IMR-90 (cell line): ENCODE measurements at regions not wholly inside any gene's neighbourhood (a gene's known extent, or its start where the extent isn't known, plus 50 kb on each side); places are given as distances from the start of the nearest gene placed in this dataset.

Experiments
- ATAC-seq: fragments of 200-7000 bp; cut with Tn5 transposase; 2 replicates; pipeline ENCODE4 v1.9.1; 2020; ENCODE audit warnings: low read depth, mild to moderate bottlenecking, moderate library complexity
- BruUV-seq: library from RNA; stranded (reverse); fragments of 400-500 nt; replicated peaks from 2 replicates; lab custom pipeline; 2021; lab: Mats Ljungman, UMichigan
- CTCF ChIA-PET: fragments of 300-600 bp; formaldehyde crosslinking; extraction: SDS; loops from one replicate; lab custom pipeline; 2021; ENCODE audit warnings: antibody characterized with exemption; lab: Yijun Ruan, JAX
- POLR2A ChIA-PET: fragments of 300-600 bp; sonication (Branson Sonifier 250); formaldehyde crosslinking; loops from one replicate; lab custom pipeline; 2022; ENCODE audit warnings: antibody characterized with exemption; ENCODE audit not compliant: unreplicated experiment; lab: Charles Lee
- DNase-seq: peaks from one replicate; pipeline ENCODE4 v3.0.0; 2013
- H2AFZ ChIP-seq: replicated peaks from 2 replicates; pipeline ENCODE3; 2013; ENCODE audit warnings: low read length, mild to moderate bottlenecking; ENCODE audit not compliant: poor library complexity
- H2AK5ac ChIP-seq: 2 replicates; pipeline ENCODE4 v1.6.1; 2013; ENCODE audit warnings: low read depth, low read length, inconsistent platforms
- H2AK9ac ChIP-seq: replicated peaks from 2 replicates; pipeline ENCODE3; 2013; ENCODE audit warnings: mild to moderate bottlenecking, low read depth, low read length, moderate library complexity; ENCODE audit not compliant: poor library complexity
- H2BK120ac ChIP-seq: 2 replicates; pipeline ENCODE4 v1.6.1; 2013; ENCODE audit warnings: low read depth, low read length, inconsistent platforms
- H2BK15ac ChIP-seq: 3 replicates; pipeline ENCODE4 v1.6.1; 2013; ENCODE audit warnings: low read depth, low read length, inconsistent platforms
- H2BK20ac ChIP-seq: 2 replicates; pipeline ENCODE4 v1.6.1; 2013; ENCODE audit warnings: low read depth, mild to moderate bottlenecking, inconsistent platforms, low read length, moderate library complexity
- H2BK5ac ChIP-seq: 2 replicates; pipeline ENCODE4 v1.6.1; 2013; ENCODE audit warnings: mild to moderate bottlenecking, low read depth, low read length, inconsistent platforms; ENCODE audit not compliant: poor library complexity, severe bottlenecking
- H3K14ac ChIP-seq: replicated peaks from 2 replicates; pipeline ENCODE4 v1.6.1; 2013; ENCODE audit warnings: low read depth, low read length, inconsistent platforms
- H3K18ac ChIP-seq: 2 replicates; pipeline ENCODE4 v1.6.1; 2013; ENCODE audit warnings: low read depth, low read length, control low read depth
- H3K23ac ChIP-seq: 2 replicates; pipeline ENCODE4 v1.6.1; 2013; ENCODE audit warnings: low read depth, low read length, inconsistent platforms
- H3K27ac ChIP-seq: 2 replicates; pipeline ENCODE4 v1.5.1; 2013; ENCODE audit warnings: mild to moderate bottlenecking, control low read depth, low read length; ENCODE audit not compliant: insufficient read depth
- H3K27me3 ChIP-seq: 2 replicates; pipeline ENCODE4 v1.6.1; 2013; ENCODE audit warnings: low read length; ENCODE audit not compliant: control insufficient read depth, insufficient read depth
- H3K36me3 ChIP-seq: 2 replicates; pipeline ENCODE4 v1.6.1; 2013; ENCODE audit warnings: low read length, mixed read lengths; ENCODE audit not compliant: control insufficient read depth, insufficient read depth
- H3K4ac ChIP-seq: 2 replicates; pipeline ENCODE4 v1.6.1; 2013; ENCODE audit warnings: low read depth, low read length, inconsistent platforms
- H3K4me1 ChIP-seq: 2 replicates; pipeline ENCODE4 v1.6.1; 2013; ENCODE audit warnings: low read length, mixed read lengths; ENCODE audit not compliant: control insufficient read depth, insufficient read depth
- H3K4me2 ChIP-seq: 2 replicates; pipeline ENCODE4 v1.6.1; 2013; ENCODE audit warnings: low read depth, mild to moderate bottlenecking, control low read depth, low read length, moderate library complexity
- H3K4me3 ChIP-seq: 2 replicates; pipeline ENCODE4 v1.5.1; 2013; ENCODE audit warnings: low read depth, mild to moderate bottlenecking, control low read depth, low read length, moderate library complexity; ENCODE audit not compliant: insufficient read depth
- H3K56ac ChIP-seq: 2 replicates; pipeline ENCODE4 v1.6.1; 2013; ENCODE audit warnings: low read length, inconsistent platforms; ENCODE audit not compliant: insufficient read depth; ENCODE audit errors: extremely low read depth
- H3K79me1 ChIP-seq, 2 experiments: 2 replicates each; pipeline ENCODE4 v1.6.1; 2013; ENCODE audit warnings: low read length in 2 of 2, inconsistent platforms in 1 of 2, low read depth in 1 of 2
- H3K9ac ChIP-seq: 2 replicates; pipeline ENCODE4 v1.6.1; 2013; ENCODE audit warnings: low read depth, low read length, control low read depth
- H3K9me1 ChIP-seq: 2 replicates; pipeline ENCODE4 v1.6.1; 2013; ENCODE audit warnings: low read length, inconsistent platforms; ENCODE audit not compliant: insufficient read depth
- H3K9me3 ChIP-seq: 2 replicates; pipeline ENCODE4 v1.6.1; 2013; ENCODE audit warnings: low read length; ENCODE audit not compliant: control insufficient read depth, insufficient read depth
- H4K20me1 ChIP-seq: 2 replicates; pipeline ENCODE4 v1.6.1; 2013; ENCODE audit warnings: low read length, inconsistent platforms; ENCODE audit not compliant: insufficient read depth
- H4K5ac ChIP-seq: 2 replicates; pipeline ENCODE4 v1.6.1; 2013; ENCODE audit warnings: mild to moderate bottlenecking, low read depth, low read length, control low read depth
- H4K8ac ChIP-seq, 2 experiments: 2 replicates each; pipeline ENCODE4 v1.6.1; 2013; ENCODE audit warnings: low read depth in 2 of 2, low read length in 2 of 2, control low read depth in 1 of 2, inconsistent platforms in 1 of 2
- H4K91ac ChIP-seq: 2 replicates; pipeline ENCODE4 v1.6.1; 2013; ENCODE audit warnings: low read depth, low read length, inconsistent platforms; ENCODE audit not compliant: insufficient read depth
- CHD1 ChIP-seq: IDR thresholded peaks from 2 replicates; pipeline ENCODE4 v1.6.1; 2012; ENCODE audit warnings: low read depth, low read length, improper control_type of control experiment
- FOS ChIP-seq: fragments of 150-350 bp; IDR thresholded peaks from 2 replicates; pipeline ENCODE4 v1.6.1; 2016; ENCODE audit warnings: low read depth, low read length
- MXI1 ChIP-seq: IDR thresholded peaks from 2 replicates; pipeline ENCODE4 v1.6.1; 2012; ENCODE audit warnings: low read depth, mild to moderate bottlenecking, low read length, moderate library complexity, borderline replicate concordance
- NFE2L2 ChIP-seq: fragments of 150-350 bp; IDR thresholded peaks from 2 replicates; pipeline ENCODE4 v1.6.1; 2016; ENCODE audit warnings: low read depth, mild to moderate bottlenecking, low read length
- POLR2A ChIP-seq: IDR thresholded peaks from 2 replicates; pipeline ENCODE4 v1.6.1; 2012; ENCODE audit warnings: mild to moderate bottlenecking, low read depth, low read length
- RAD21 ChIP-seq: IDR thresholded peaks from 2 replicates; pipeline ENCODE4 v1.6.1; 2012; ENCODE audit warnings: low read length, improper control_type of control experiment
- RCOR1 ChIP-seq: IDR thresholded peaks from 2 replicates; pipeline ENCODE4 v1.6.1; 2012; ENCODE audit warnings: mild to moderate bottlenecking, low read length, improper control_type of control experiment; ENCODE audit not compliant: insufficient replicate concordance
- WGBS, 2 experiments: methylation state at CpG; one replicate each; pipeline versions ENCODE4 v1.1.5 to v1.1.7; 2013; ENCODE audit warnings: missing lambda C conversion rate in 2 of 2; ENCODE audit not compliant: insufficient read length in 1 of 2; ENCODE audit errors: extremely low coverage in 2 of 2; 5-methylcytosine and 5-hydroxymethylcytosine counted together
- dilution Hi-C: fragments of 300-500 bp; cut with HindIII; formaldehyde crosslinking; loops from one replicate; pipeline ENCODE4 v1.14.3; 2018; ENCODE audit warnings: low sequenced_read_pairs; ENCODE audit not compliant: unreplicated experiment
- in situ Hi-C: fragments of 300-500 bp; cut with MboI; formaldehyde crosslinking; loops from 3 replicates; pipeline ENCODE4 v1.14.3; 2019; ENCODE audit warnings: low sequenced_read_pairs, inconsistent platforms, mixed read lengths
- intact Hi-C: fragments of 100-400 bp; cut with micrococcal nuclease; formaldehyde crosslinking; loops from 2 replicates; pipeline ENCODE4 v1.10.0; 2022
- TF ChIP-seq, protein P1 (sequence below): fragments of 150-350 bp; IDR thresholded peaks from 2 replicates; pipeline ENCODE4 v1.6.1; 2016; ENCODE audit warnings: low read depth, mild to moderate bottlenecking, low read length, moderate library complexity, borderline replicate concordance
- TF ChIP-seq, protein P2 (sequence below): fragments of 150-350 bp; IDR thresholded peaks from 2 replicates; pipeline ENCODE4 v1.6.1; 2017; ENCODE audit warnings: mild to moderate bottlenecking, antibody characterized with exemption, low read length, low read depth

GRCh38 chr1:234916840-234917239 lies 211.8 kb downstream of the TOMM20 start:
- POLR2A ChIA-PET, result no interaction called here
- dilution Hi-C loops, result no loop called here
- BruUV-seq, result no TSS peak

More at GRCh38 chr1:234916840-234917239, 211.8 kb downstream of the TOMM20 start:
- H2BK5ac ChIP-seq, result no peak overlapping the region
- TF ChIP-seq POLR2A, result no peak
- TF ChIP-seq MXI1, result no peak
- TF ChIP-seq, protein P1, sequence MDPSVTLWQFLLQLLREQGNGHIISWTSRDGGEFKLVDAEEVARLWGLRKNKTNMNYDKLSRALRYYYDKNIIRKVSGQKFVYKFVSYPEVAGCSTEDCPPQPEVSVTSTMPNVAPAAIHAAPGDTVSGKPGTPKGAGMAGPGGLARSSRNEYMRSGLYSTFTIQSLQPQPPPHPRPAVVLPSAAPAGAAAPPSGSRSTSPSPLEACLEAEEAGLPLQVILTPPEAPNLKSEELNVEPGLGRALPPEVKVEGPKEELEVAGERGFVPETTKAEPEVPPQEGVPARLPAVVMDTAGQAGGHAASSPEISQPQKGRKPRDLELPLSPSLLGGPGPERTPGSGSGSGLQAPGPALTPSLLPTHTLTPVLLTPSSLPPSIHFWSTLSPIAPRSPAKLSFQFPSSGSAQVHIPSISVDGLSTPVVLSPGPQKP, result no peak
- no peak for TF ChIP-seq FOS
- no peak for TF ChIP-seq RAD21
- no peak for TF ChIP-seq NFE2L2
- TF ChIP-seq, protein P2, sequence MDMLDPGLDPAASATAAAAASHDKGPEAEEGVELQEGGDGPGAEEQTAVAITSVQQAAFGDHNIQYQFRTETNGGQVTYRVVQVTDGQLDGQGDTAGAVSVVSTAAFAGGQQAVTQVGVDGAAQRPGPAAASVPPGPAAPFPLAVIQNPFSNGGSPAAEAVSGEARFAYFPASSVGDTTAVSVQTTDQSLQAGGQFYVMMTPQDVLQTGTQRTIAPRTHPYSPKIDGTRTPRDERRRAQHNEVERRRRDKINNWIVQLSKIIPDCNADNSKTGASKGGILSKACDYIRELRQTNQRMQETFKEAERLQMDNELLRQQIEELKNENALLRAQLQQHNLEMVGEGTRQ, result no peak
- no peak for TF ChIP-seq CHD1
- no peak for TF ChIP-seq RCOR1
- no peaks in the 10 kb centered on the region for H4K20me1 ChIP-seq
- peaks cover 19% of the 10 kb centered on the region for H3K4me1 ChIP-seq
- no peaks in the 10 kb centered on the region for H3K9me3 ChIP-seq
- no peak overlapping the region for H3K23ac ChIP-seq
- H2AFZ ChIP-seq, result no peak overlapping the region
- H3K27ac ChIP-seq, result no peak overlapping the region
- no peak overlapping the region for H2AK9ac ChIP-seq
- no peak overlapping the region for H3K4me2 ChIP-seq
- intact Hi-C loops (no loop called here), in situ Hi-C loops (no loop called here)
- H3K9me1 ChIP-seq, result peaks cover 9% of the 10 kb centered on the region
- CTCF ChIA-PET, result no interaction called here
- no peak overlapping the region for H3K18ac ChIP-seq
- WGBS, 2 experiments, result no CpG with 5 or more reads among the region's 4 CpGs
- H3K4me3 ChIP-seq, result no peak overlapping the region
- ATAC-seq (no peak), DNase-seq (no peak)
- H3K14ac ChIP-seq, result no peak overlapping the region
- no peaks in the 10 kb centered on the region for H3K27me3 ChIP-seq
- H2BK20ac ChIP-seq, result no peak overlapping the region
- no peak overlapping the region for H4K8ac ChIP-seq
- H4K5ac ChIP-seq, result no peak overlapping the region
- H4K91ac ChIP-seq, result no peak overlapping the region
- H3K36me3 ChIP-seq, result no peaks in the 10 kb centered on the region
- no peak overlapping the region for H2BK15ac ChIP-seq
- H3K4ac ChIP-seq, result no peak overlapping the region
- H2AK5ac ChIP-seq, result no peak overlapping the region; the same call in 1 of the 2 replicates
- no peak overlapping the region for H3K9ac ChIP-seq
- no peak overlapping the region for H3K56ac ChIP-seq
- H2BK120ac ChIP-seq, result no peak overlapping the region
- no peaks in the 10 kb centered on the region for H3K79me1 ChIP-seq
